ENCODE measurements at regions not wholly inside any gene's neighbourhood (a gene's known extent, or its start where the extent isn't known, plus 50 kb on each side); places are given as distances from the start of the nearest gene placed in this dataset.

DNA sequence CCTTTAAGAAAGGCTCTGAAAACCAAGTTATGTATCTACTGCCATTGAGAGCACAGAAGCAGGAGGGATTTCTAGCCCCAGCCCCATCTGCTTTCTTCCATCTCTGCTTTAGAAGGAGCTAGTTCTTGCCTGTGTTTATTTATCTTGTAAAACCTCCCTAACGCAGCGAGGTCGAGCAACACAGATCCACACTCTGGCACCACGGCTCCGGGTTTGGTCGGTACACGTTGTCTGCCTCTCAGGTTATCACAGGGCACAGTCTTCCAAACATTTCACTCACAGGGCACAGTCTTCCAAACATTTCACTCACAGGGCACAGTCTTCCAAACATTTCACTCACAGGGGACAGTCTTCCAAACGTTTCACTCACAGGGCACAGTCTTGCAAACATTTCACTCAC, 69.7 kb upstream of the TLR3 start:
- TF ChIP-seq POLR2A (IDR thresholded peaks at IDR 0.05) (no peak), CTCF (IDR thresholded peaks at IDR 0.05) (no peak), POLR2AphosphoS5 (IDR thresholded peaks at IDR 0.05) (no peak), EP300 (IDR thresholded peaks at IDR 0.05) (no peak)
